ENCODE measurements at regions not wholly inside any gene's neighbourhood (a gene's known extent, or its start where the extent isn't known, plus 50 kb on each side); places are given as distances from the start of the nearest gene placed in this dataset.

DNA sequence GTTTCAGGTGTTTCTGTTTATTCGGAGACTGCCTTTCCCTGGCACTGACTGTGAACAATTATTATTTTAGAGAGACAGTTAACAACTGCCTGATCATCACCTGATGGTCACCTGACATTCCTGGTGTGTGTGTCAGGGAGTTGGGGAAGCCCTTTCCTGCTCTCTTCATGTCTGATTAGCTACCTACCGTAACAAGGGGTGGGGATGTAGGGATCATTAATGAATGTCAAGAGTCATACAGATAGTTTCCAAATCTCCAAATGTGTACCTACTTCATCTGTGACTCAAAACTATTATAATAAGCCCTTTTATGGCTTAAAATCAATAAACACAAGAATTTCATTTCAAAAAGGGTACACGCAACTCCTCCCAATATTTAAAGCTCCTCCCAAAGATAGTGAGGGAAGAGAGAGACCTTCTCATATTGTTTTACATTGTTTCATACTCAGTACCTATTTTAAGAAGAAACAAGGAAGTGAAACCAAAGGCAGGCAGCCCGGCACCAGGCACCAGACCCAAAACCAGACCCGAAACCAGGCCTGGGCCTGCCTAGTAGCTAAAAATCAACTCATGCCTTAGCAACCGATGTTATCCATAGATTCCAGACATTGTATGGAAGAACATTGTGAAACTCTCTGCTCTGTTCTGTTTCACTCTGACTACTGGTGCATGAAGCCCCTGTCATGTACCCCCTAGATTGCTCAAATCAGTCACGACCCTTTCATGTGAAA lies 844.9 kb upstream of the ALCAM start:
- no peak for DNase-seq

DNA sequence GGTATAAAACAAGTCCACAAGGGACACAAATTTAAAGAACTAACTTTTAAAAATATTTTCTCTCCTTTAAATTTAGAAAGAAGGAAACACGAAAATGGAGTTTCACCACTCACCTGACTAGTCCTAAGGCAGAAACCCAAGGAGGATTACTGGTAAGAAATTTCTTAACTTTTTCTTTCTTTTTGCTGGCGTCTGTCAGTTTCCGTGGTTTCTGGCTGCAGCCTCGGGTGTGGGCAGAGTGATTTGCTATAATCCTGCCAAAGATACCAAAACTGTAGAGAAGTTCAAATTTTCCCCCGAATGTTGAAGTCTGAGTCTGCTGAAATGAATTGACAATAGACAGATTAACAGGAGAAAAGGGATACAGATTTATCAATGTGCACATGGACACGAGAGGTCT lies 843.6 kb upstream of the ALCAM start:
- no peak for DNase-seq

DNA sequence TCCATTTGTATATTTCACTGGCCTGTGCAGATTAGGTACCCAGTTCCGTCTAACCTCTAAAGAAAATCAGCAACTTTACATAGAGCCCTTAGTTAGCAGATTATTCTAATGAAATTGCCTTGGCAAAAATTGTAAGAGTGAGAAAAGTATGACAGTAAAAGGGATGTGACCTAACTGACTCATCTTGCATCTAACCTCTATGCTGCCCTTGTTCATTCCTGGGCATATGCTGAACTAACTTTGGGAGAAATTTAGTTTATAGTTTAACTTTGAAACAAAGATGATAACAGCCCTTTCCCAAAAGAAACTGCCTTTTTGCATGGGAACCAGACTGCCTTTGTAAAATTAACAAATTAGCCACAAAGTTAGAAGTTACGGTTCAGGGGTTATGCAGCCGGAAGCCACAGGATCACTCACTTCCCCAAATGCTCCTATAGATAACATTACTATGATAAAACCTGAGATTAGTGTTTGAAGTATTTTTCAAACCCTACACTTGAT lies 839.8 kb upstream of the ALCAM start:
- DNase-seq: no peak

DNA sequence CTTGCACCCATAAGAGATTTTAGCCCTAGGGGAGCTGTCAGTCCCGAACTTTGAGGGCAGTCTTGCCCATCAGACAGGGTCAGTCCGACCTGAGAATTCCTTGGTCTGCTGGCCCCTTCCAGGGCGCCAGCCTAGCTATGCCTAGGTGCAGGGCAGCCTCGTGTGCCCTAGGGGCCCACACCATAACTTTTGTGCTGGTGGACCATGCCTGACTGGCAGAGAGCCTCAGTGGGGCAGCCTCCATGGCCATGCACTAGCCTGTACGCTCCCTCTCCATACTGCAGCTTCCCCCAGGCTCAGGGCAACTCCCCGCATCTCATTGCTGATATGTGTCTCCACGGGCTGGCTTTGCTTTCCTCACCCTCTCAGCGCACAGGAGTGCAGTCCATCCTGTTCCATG lies 835.8 kb upstream of the ALCAM start:
- DNase-seq: no peak

DNA sequence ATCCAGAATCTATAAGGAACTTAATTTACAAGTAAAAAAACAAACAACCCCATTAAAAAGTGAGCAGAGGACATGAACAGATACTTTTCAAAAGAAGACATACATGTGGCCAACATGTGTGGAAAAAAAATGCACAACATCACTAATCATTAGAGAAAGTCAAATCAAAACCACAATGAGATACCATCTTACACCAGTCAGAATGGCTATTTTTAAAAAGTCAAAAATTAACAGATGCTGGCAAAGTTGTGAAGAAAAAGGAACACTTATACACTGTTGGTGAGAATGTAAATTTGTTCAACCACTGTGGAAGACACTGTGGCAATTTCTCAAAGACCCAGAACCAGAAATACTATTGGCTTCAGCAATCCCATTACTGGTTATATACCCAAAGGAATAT lies 830.0 kb upstream of the ALCAM start:
- DNase-seq: peak; percentile 3

DNA sequence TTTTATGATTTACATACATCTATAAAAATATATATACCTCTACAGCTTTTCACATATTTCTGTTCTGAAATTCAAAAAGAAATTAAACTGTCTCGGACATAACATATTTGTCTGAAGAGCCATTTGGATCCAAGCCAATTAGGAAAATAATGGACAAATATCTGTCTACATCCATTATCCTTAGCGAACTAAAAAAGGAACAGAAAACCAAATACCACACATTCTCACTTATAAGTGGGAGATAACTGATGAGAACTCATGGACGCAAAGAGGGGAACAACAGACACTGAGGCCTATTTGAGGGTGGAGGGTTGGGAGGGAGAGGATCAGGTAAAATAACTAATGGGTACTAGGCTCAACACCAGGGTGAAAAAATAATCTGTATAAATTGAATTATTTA lies 829.4 kb upstream of the ALCAM start:
- DNase-seq: no peak

DNA sequence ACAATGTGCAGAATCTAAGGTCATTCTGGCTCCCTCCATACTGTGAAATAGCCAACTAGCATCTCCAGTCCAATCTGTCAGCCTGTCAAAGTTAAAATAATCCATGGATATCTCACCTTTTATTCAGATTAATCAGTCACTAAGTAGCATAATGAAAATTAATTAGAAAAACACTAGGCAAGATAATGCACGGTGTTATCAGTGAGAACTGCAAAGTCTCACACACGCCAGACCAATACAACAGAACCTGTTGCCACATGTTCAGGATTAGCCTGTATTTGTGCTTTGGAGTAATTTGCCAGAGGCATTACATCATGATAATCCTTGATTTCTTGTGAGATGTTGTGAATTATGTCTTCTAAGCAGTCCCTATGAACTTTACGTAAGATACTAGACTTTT lies 820.4 kb upstream of the ALCAM start:
- DNase-seq: no peak

DNA sequence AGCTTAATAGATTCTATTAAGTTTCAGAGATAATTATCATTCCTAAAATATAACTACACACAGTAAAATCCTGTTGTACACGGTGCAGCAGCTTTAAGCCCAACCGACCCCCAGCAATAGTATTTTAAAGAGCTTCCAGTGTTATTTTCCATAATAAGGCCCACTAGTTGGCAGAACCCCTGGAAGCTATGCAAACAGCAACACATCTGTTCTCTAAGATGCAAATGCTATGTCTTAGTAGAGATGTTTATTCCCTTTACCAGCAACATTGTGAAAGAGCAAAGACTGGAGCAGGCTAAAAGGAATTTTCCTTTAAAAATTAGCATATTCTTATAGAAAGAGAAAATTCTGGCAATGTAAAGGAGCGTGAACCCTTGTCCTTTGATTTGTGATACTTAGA lies 819.7 kb upstream of the ALCAM start:
- no peak for DNase-seq

DNA sequence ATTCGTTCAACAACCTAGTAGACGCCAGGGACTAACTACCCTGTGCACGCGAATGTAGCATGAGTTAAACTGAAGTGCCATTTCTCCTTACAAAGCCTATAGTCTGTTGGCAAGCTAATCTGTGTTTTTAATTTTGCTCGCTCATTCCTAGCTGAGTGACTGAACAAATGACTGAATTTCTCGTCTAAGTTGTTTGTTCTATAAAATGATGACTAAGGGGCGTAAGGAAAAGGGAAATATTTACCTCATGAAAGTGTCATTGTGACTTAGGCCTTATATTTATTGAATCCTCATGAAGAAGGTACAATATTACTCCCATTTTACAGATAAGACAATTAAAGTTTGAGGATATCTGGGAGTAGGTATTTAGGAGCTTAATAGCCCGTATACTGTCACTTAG lies 818.3 kb upstream of the ALCAM start:
- no peak for DNase-seq

DNA sequence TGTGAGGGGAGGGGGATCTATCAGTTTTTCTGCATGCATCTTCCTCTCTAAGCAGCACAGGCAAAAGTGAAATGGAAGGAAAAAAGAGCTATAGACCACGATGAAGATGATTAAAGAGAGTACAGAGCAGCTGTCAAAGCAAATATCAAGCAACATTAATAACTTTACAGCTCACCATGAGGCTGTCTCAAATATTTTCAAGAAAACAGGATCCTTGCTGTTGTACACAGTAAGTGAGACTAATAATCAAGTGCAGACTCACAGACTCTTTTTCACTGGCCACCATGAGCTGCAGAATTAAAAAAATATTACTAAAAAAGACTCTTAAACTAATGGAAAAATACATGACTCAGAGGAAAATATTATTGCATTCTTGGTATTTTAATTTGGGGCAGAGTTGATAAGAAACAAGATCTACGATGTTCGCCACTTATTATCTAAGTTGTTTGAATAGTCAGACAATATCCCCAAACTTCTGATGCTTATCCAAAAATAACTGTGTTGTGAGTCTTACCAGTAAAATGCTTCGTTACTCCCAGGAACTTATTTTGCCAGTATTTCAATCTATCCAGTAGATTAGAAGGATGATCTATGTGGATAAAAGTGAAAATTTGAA lies 817.5 kb upstream of the ALCAM start:
- DNase-seq: no peak

DNA sequence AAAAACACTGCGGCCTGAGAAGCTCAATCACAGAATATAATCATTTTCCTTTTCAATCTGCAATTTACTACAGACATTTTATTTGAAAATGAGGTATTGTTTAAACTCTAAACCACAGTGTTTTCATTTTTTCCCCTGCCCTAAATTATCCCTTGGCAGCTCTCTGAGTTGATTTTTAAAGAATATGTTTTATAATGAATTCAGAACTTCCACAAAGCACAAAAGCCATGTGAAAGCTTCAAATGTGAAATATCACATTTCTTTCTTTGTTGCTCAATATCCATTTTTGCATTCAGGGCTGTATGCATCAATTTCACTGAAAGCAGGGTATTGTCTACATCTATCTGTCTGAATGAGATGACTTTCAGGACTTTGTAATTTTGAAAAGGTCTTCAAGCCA lies 813.6 kb upstream of the ALCAM start:
- no peak for DNase-seq

DNA sequence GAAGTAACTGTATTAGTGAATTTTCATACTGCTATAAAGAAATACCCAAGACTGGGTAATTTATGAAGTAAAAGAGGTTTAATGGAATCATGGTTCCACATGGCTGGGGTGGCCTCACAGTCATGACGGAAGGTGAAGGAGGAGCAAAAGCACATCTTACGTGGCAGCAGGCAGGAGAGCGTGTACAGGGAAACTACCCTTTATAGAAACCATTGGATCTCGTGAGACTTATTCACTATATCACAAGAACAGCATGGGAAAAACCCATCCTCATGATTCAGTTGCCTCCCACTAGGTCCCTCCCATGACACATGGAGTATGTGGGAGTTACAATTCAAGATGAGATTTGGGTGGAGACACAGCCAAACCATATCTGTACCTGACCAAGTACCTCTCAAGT lies 812.3 kb upstream of the ALCAM start:
- no peak for DNase-seq

DNA sequence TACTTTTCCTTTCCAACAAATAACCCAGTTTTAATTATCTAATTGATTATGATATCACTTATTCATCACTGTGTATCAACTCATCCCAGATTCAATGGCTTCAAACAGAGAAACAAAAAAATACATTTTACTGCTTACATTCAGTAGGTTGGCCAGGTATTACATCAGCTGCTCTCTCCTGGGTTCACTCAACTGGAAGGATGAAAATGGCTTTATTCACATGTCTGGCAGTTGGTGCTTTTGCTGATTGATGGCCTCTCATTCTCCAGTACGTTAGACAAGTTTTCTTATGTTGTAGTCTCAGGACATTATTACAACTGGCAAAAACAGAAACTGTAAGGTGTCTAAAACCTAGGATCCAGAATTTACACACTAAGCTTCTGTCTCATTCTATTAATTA lies 811.0 kb upstream of the ALCAM start:
- no peak for DNase-seq

DNA sequence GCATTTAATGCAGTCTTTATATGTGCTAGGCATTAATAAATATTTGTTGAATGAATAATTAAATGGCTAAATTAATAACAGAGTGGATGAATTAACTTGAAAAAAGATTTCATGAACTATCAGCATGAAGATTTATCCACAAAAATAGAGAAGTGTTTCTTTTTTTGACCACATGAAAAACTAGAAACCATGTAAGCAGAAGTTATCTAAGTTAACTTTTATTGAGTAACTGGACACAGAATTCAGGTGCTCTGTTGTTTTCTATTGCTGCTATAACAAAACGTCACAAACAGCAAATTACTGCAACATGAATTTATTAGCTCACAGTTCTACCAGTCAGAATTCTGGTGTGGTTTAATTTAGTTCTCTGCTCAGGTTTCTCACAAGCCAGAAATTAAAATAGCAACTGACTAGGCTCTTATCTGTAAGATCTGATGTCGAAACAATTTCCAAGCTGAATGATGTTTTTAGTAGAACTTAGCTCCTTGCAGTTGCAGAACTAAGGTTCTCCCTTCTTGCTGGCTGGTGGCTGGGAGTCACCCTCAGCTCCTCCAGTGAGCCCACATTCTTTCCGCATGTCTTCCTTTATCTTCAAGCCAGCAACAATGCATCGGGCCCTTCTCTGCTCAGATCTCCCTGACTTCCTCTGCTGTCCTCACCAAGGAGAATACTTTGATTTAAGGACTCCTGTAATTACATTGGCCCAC lies 810.2 kb upstream of the ALCAM start:
- DNase-seq: no peak

DNA sequence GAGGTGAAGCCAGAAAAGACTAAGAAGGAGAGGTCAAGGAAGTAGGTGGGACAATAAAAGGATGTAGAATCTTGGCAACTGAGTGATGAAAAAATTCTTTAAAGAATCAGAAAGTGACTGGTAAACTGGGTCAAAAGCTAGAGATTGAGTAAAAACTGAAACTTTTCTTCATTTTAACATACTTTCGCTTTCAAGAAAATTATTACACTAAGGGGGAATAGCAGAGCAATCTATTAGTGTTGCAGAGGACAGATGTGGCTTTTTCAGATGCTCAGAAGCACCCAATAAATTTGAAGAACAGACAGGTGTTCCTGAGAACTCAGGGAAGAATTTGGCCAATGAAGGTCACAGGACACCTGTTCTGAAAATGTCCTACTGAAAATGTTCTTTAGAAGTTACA lies 805.4 kb upstream of the ALCAM start:
- no peak for DNase-seq

DNA sequence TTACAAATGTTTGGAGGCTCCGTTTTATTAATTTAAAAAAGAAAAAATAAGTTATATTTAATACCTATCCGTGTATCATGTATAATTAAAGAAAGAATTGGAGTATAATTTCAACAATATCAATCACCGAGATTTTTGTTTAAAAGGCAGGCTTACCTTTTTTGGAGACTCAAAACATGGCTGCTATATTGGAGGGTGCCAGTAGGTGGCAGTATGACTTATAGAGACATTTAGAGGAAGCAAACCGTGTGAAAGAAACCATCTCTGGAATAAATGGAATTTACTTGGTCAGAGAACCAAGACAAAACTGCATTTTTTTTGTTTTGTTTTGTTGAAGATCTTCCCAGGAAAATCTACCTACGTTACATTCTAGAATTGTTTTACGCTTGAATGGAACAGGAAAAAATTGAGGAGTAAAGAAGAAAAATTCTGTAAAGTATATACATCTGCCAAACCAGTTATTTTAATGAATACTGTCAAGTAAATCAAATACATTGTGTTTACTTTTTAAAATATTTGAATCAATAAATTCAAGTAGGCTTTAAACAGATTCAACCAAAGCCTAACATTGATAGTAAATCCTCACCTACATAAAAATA lies 802.6 kb upstream of the ALCAM start:
- DNase-seq: peak; percentile 30

DNA sequence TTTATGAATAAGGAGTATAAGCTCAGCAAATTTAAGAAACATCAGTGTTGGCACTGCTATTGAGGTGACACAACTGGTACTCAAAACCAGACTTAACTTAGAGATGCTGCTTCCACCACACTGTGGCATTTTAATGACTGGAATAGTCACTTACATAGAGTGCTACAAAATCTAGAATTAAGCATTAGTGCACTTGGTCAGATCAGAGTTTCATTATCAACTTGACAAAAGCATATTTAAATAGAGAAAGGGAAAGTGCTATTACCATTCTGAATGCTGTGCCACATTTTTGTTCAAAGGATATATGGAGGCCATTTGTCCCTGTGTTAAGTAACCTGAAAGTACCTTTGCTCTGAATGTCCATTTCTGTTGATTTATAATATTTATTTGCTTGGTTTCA lies 800.7 kb upstream of the ALCAM start:
- DNase-seq: no peak

DNA sequence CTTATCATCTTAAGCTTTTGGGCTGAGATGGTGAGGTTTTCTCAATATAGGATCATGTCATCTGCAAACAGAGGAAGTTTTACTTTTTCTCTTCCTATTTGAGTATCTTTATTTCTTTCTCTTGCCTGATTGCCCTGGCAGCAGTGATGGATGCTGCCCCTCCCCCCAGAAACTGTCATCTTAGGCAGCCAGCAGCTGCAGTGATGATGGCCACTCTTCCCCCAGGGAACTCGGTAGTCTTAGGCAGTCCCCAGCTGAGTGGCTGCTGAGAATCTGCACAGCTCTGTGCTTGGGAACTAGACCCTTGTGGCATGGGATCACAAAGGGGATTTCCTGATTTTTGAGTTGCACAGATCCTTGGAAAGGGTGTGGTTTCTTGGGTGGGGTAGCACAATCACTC lies 791.1 kb upstream of the ALCAM start:
- DNase-seq: no peak

DNA sequence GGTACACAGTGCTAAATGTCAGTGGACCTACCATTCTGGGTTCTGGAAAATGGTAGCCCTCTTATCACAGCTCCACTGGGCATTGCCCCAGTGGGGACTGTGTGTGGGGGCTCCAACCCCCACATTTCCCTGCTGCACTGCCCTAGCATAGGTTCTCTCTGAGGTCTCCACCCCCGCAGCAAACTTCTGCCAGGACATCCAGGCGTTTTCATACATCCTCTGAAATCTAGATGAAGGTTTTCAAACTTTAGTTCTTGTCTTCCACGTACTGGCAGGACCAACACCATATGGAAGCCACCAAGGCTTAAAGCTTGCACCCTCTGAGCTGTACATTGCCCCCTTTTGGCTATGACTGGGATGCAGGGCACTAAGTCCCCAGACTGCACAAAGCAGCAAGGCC lies 788.2 kb upstream of the ALCAM start:
- DNase-seq: no peak

DNA sequence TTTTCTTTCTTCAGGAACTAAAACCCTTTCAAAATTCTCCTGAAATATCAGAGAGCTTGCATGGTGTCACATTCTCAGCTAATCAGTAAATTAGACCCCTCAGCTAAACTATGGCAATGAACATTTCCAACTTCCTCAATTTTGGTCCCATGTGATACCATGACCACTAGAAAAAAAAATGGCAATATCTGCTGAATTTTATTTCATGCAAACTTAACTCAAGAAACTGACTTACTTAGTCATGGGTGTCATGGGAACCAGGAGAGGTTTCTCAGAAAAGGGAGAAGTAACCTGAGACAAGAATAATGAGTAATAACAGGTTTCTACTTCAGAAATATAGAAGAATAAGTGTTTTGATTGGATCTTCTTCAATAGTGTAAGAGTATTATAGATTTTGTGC lies 784.6 kb upstream of the ALCAM start:
- no peak for DNase-seq

DNA sequence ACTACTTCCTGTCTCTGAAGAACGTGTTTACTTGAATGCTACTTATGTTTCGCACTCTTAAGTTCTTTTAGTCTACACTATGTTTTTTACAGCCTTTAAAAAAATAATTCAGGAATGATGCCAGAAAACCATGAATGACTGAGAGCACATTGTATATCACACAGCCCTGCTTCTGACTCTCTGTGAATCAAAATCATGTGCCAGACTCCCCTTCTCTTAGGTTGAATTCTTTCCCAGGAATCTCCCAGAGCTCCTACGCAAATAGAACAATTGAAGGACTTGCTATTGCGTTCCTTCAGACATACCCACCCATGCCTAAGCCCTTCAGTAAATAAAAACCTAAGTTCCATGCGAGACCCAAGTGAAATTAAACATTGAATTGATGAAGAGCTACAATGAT lies 782.0 kb upstream of the ALCAM start:
- DNase-seq: no peak

DNA sequence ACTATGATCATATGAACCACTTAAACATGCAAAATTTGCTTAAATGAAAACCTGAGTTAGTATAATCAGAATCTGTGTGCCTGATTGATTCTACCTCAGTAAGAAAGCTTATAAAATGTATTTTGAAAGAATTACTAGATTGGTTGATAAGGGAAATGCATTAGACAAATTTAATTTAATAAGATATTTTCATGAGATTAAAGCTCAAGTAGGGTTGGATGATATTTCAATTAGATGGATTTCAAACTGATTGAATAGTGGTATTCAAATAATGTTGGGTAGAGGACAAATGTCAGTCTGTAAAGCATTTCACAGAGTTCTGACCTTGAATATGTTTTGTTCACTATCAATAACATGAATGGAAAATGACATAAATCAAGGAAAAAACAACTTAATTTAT lies 780.4 kb upstream of the ALCAM start:
- DNase-seq: no peak

DNA sequence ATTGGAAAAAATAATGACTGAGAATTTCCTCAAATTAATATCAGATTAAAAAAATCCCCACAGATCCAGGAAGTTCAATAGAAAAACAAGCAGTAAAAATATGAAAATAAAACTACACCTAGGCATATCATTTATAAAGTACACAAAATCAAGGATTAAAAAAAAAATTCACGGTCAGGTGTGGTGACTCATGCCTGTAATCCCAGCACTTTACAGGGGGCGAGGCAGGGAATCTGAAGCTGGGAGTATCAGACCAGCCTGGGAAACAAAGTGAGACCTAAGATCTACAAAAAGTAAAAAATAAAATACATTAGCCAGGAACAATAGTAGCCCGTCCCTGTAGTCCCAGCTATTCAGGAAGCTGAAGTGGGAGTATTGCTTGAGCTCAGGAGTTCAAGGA lies 778.3 kb upstream of the ALCAM start:
- DNase-seq: no peak

DNA sequence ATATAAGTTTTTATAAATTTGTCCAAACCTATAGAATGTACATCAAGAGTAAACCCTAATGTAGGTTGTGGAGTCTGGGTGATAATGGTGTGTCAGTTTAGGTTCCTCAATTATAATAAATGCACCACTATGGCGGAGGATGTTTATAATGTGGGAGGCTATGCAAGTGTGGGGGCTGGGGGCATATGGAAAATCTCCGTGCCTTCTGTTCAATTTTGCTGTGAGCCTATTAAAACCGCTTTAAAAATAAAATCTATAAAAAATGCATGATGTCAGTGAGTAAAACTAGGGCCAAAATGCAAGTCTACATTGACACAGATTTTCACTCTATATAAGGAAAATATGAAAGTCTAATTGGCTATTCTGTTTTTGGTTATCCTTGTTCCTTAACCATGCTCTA lies 774.9 kb upstream of the ALCAM start:
- DNase-seq: no peak
